ENCODE measurements at regions not wholly inside any gene's neighbourhood (a gene's known extent, or its start where the extent isn't known, plus 50 kb on each side); places are given as distances from the start of the nearest gene placed in this dataset.

- TF ChIP-seq ZNF318 (IDR thresholded peaks at IDR 0.05; ENCODE audit: borderline replicate concordance in 1 of 2, low read depth in 1 of 2) (no peak), CBX8 (IDR thresholded peaks at IDR 0.05; ENCODE audit: borderline replicate concordance, extremely low read depth, low read depth, low read length, poor library complexity, severe bottlenecking) (no peak), TAF7 (tag; IDR thresholded peaks at IDR 0.05) (no peak), SMARCB1 (IDR thresholded peaks at IDR 0.05; ENCODE audit: insufficient read length, low read depth) (no peak), RCOR1 (IDR thresholded peaks at IDR 0.05; ENCODE audit: borderline replicate concordance in 1 of 2, low read depth in 2 of 2, low read length in 2 of 2) (peak in 1 of 2 experiments; percentile 96; a peak in 2 of 4 replicates), CBFA2T3 (IDR thresholded peaks at IDR 0.05) (peak; percentile 83), WHSC1 (IDR thresholded peaks at IDR 0.05; ENCODE audit: low read length) (no peak), PHF8 (IDR thresholded peaks at IDR 0.05; ENCODE audit: borderline replicate concordance, low read length) (no peak), CHD2 (IDR thresholded peaks at IDR 0.05; ENCODE audit: low read depth, low read length) (no peak), IRF9 (tag; IDR thresholded peaks at IDR 0.05) (no peak), HEY1 (CRISPR knock-in tag; IDR thresholded peaks at IDR 0.05; ENCODE audit: borderline replicate concordance) (no peak), MEIS2 (IDR thresholded peaks at IDR 0.05; ENCODE audit: partially characterized antibody) (no peak), HMGN3 (IDR thresholded peaks at IDR 0.05; ENCODE audit: borderline replicate concordance, extremely low read depth, insufficient read length, low read depth, low read length) (peak; percentile 94), ZNF316 (IDR thresholded peaks at IDR 0.05) (no peak), SOX6 (IDR thresholded peaks at IDR 0.05) (0 out of 2 replicates have a peak, but pooled peaks have one; percentile 13), OTX1 (CRISPR knock-in tag; IDR thresholded peaks at IDR 0.05) (no peak), NONO (IDR thresholded peaks at IDR 0.05; ENCODE audit: low read depth in 2 of 2, low read length in 1 of 2) (no peak), TRIM25 (IDR thresholded peaks at IDR 0.05; ENCODE audit: borderline replicate concordance) (no peak)
Observed at GRCh38 chr13:74575729-74576125, 441.5 kb upstream of the KLF12 start (continued).

Data from K562 (cell line).